Adrenal gland (tissue), 5 donors: ENCODE measurements at regions not wholly inside any gene's neighbourhood (a gene's known extent, or its start where the extent isn't known, plus 50 kb on each side); places are given as distances from the start of the nearest gene placed in this dataset.

Experiments used
- POLR2A ChIP-seq, 2 donors: fragments of 450-650 bp; IDR thresholded peaks; one replicate each; pipeline ENCODE4 v1.6.1; 2017; ENCODE audit warnings: antibody characterized with exemption in 2 of 2, mild to moderate bottlenecking in 2 of 2, moderate library complexity in 1 of 2
- TF ChIP-seq, protein P1 (sequence below), 6 experiments: fragments of 450-650 bp in 4 of 6; fragments of 200-600 bp in 2 of 6; sonication (generic) in 1 of 6; IDR thresholded peaks; 1 replicate in 5 of 6; 2 replicates in 1 of 6; pipeline versions ENCODE4 v1.5.1 to v1.8.0; 2016 to 2021; ENCODE audit warnings: antibody characterized with exemption in 6 of 6, mild to moderate bottlenecking in 2 of 6, moderate library complexity in 1 of 6
- donor health status: DM: no; HTN: no; CAD: no.

DNA sequence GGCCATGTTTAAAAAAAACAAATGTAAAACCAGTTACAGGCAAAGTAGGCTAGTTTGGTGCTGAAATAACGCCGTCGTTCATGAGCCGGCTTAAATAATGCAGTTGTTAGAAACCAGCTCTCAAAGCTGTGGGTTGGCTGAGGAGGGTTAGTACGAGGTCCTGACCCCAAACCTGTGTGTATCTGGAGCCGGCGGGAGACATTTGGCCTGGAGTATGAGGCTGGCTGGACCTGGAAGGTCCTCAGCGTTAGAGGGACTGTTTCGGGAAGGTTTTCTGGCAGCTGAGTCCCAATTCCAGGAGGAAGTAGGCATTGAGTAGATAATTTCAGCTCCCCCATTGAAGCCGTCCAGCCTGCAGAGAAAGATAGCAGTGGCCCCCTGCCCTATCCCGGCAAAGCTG, 73.4 kb upstream of the PPP2R3B start:
- TF ChIP-seq POLR2A (IDR thresholded peaks at IDR 0.05), result no peak
- TF ChIP-seq, protein P1, sequence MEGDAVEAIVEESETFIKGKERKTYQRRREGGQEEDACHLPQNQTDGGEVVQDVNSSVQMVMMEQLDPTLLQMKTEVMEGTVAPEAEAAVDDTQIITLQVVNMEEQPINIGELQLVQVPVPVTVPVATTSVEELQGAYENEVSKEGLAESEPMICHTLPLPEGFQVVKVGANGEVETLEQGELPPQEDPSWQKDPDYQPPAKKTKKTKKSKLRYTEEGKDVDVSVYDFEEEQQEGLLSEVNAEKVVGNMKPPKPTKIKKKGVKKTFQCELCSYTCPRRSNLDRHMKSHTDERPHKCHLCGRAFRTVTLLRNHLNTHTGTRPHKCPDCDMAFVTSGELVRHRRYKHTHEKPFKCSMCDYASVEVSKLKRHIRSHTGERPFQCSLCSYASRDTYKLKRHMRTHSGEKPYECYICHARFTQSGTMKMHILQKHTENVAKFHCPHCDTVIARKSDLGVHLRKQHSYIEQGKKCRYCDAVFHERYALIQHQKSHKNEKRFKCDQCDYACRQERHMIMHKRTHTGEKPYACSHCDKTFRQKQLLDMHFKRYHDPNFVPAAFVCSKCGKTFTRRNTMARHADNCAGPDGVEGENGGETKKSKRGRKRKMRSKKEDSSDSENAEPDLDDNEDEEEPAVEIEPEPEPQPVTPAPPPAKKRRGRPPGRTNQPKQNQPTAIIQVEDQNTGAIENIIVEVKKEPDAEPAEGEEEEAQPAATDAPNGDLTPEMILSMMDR (IDR thresholded peaks at IDR 0.05), result no peak
